HUES6 (cell line): ENCODE measurements at regions not wholly inside any gene's neighbourhood (a gene's known extent, or its start where the extent isn't known, plus 50 kb on each side); places are given as distances from the start of the nearest gene placed in this dataset.

Experiments used
- H3K27ac ChIP-seq: 2 replicates; pipeline ENCODE4 v1.7.0; 2013; ENCODE audit warnings: low read depth, mild to moderate bottlenecking, low read length, inconsistent platforms
- H3K27me3 ChIP-seq: 2 replicates; pipeline ENCODE4 v1.6.1; 2013; ENCODE audit warnings: low read length; ENCODE audit not compliant: control insufficient read depth, insufficient read depth
- H3K36me3 ChIP-seq: 2 replicates; pipeline ENCODE4 v1.6.1; 2013; ENCODE audit warnings: low read length; ENCODE audit not compliant: control insufficient read depth, insufficient read depth
- H3K4me1 ChIP-seq: 2 replicates; pipeline ENCODE4 v1.6.1; 2013; ENCODE audit warnings: low read length; ENCODE audit not compliant: control insufficient read depth, insufficient read depth
- H3K4me3 ChIP-seq: 2 replicates; pipeline ENCODE4 v1.5.1; 2013; ENCODE audit warnings: low read depth, low read length
- H3K9ac ChIP-seq: one replicate; pipeline ENCODE4 v1.6.1; 2013; ENCODE audit warnings: mild to moderate bottlenecking, low read length
- H3K9me3 ChIP-seq: 2 replicates; pipeline ENCODE4 v1.6.1; 2013; ENCODE audit warnings: low read depth, low read length; ENCODE audit not compliant: control insufficient read depth, insufficient read depth

DNA sequence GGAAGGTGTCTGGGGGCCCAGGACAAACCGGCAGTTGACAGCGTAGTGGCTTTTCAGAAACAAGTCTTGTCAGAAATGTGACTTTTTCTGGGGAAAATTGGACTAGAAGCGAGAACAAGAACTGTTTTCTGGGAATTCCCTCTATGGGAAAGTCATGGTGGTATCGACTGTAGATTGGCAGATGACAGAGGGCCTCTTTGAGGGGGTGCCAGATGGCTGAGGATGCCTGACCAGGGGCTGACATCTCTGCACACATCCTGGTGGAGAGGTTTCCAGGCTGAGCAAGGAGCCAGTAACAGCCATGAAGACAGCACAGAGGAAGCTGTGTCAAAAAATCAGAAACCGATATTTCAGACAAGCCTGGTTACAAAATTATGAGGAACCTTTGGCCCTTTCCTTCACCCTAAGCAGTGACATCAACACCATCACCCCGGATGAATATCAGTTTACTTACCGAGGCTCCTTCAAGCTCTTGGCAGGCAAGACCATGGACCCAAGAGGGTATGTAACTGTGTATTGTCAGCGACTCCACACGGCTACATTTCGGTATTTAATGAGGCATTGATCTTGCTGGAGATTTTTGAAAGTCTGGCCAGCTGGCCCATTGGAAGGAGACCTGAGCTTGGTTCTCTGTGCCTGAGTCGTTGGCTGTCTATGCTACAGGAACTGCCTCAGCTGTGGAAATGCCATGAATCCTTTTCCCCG lies 1525.3 kb upstream of the TMEM132C start:
- no peaks in the 10 kb centered on the region for H3K36me3 ChIP-seq
- H3K27me3 ChIP-seq = no peaks in the 10 kb centered on the region; the same call in 1 of the 2 replicates
- no peak overlapping the region for H3K27ac ChIP-seq
- no peak overlapping the region for H3K9ac ChIP-seq
- no peaks in the 10 kb centered on the region for H3K4me1 ChIP-seq
- H3K9me3 ChIP-seq = no peaks in the 10 kb centered on the region
- no peak overlapping the region for H3K4me3 ChIP-seq

DNA sequence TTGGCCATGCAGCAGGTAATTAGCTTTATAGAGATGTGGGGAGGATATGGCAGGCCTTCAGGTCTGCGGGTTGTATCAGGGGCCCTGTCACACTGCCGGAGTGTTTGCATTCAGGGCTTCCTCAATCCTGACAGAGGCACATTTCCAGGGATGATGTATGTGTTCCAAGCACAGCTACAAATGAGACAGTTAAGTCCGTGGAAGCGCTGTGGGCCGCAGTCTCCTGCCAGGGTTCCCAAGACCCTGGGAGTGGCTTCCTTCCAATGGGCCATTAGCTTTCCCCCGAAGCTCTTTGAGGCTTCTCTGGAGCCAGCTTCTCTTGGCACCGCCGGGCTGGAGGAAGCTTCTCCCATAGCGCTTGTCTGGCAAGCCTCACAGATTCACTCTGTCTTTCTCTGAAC lies 1524.7 kb upstream of the TMEM132C start:
- H3K4me3 ChIP-seq = no peak overlapping the region
- no peaks in the 10 kb centered on the region for H3K36me3 ChIP-seq
- no peak overlapping the region for H3K9ac ChIP-seq
- no peak overlapping the region for H3K27ac ChIP-seq
- H3K27me3 ChIP-seq = no peaks in the 10 kb centered on the region; the same call in 1 of the 2 replicates
- H3K4me1 ChIP-seq = no peaks in the 10 kb centered on the region
- H3K9me3 ChIP-seq = no peaks in the 10 kb centered on the region

DNA sequence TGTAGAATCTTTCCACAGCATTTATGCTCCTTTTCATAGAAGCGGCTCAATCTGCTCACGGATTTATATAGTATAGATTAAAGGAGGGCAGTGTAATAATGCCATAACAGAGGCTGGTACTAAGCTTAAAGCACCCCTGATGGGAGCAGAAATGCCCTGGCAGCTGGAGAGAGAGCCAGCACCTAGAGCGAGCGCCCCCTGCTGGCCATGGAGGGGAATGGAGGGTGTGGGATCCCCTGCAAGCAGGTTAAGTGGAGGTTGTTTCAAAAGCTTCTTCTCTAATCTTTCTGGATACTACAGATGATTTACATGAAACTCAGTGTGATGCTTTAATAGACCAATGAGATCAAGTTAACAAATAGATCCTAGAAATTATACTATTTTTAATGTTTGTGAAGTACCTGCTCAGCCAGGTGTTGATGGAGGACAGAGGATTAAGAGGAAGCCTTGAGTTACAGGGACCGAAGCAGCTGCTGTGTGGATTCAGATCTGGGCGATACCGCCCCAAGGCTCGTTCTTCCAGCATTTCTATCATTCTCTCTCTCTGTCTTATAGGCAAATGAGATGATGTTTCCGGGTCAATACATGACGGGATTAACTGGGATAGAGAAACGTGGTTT lies 1519.3 kb upstream of the TMEM132C start:
- H3K27me3 ChIP-seq = no peaks in the 10 kb centered on the region; the same call in 1 of the 2 replicates
- no peak overlapping the region for H3K27ac ChIP-seq
- no peaks in the 10 kb centered on the region for H3K9me3 ChIP-seq
- no peak overlapping the region for H3K9ac ChIP-seq
- no peak overlapping the region for H3K4me3 ChIP-seq
- H3K36me3 ChIP-seq = no peaks in the 10 kb centered on the region
- H3K4me1 ChIP-seq = no peaks in the 10 kb centered on the region

DNA sequence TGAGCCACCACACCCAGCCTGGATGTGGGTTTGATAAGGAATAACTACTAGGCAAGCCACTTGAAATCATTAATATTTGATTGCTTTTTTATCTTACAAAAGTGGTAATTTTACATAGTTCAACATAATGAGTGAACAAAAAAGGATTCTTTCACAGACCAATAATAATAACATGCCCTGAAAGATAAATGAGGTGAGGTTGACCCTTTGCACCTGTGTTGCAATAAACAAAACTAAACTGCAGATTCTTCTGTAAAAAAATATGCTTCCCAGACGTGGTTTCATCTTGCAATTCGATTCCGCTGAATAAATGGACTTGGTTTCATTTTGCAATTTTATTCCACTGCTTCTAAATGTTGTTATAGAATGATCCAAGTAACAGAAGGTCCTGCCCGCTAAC lies 1514.9 kb upstream of the TMEM132C start:
- H3K27me3 ChIP-seq = no peaks in the 10 kb centered on the region; the same call in 1 of the 2 replicates
- no peaks in the 10 kb centered on the region for H3K4me1 ChIP-seq
- no peak overlapping the region for H3K9ac ChIP-seq
- no peak overlapping the region for H3K4me3 ChIP-seq
- no peaks in the 10 kb centered on the region for H3K9me3 ChIP-seq
- no peaks in the 10 kb centered on the region for H3K36me3 ChIP-seq
- no peak overlapping the region for H3K27ac ChIP-seq

DNA sequence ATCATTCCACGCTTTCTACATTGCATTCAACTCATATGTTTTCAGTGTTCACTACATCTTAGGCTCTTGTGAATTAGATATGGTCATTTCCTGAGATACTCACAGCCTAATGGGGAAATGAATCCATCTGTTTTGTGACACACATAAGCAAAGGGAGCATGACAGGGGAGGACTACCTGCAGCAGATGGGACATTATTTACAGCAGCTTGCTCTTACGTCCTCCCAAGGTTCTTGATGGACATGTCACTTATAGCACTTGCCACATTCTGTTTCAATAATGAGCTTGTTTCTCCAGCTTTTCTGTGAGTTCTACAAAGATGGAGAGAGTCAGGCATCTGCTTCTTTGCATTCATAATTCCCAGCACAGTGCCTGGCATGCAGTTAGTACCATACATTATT lies 1509.6 kb upstream of the TMEM132C start:
- H3K4me3 ChIP-seq = no peak overlapping the region
- no peaks in the 10 kb centered on the region for H3K9me3 ChIP-seq
- no peak overlapping the region for H3K27ac ChIP-seq
- H3K27me3 ChIP-seq = no peaks in the 10 kb centered on the region; the same call in 1 of the 2 replicates
- no peaks in the 10 kb centered on the region for H3K36me3 ChIP-seq
- H3K9ac ChIP-seq = no peak overlapping the region
- no peaks in the 10 kb centered on the region for H3K4me1 ChIP-seq

DNA sequence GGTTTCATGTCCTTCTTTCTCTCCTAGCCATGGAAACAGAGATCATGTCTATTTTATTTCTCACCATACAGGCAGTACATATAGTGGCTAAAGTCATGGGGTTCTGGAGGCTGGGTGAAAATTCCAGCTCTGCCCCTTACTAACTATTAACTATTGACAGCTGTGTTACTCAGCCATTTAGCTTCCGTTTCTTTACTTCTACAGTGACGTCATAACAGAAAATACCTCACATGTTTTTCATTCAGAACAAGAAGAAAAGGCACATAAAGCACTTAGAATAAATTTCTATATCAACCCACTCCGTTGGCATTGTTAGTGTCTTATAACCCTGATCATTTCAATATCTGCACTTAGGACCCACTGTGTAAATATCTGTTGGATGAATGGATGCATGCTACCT lies 1506.9 kb upstream of the TMEM132C start:
- Histone ChIP-seq H3K9me3 (peaks cover 19% of the 10 kb centered on the region), H3K27ac (no peak overlapping the region), H3K4me1 (no peaks in the 10 kb centered on the region), H3K36me3 (no peaks in the 10 kb centered on the region), H3K9ac (no peak overlapping the region), H3K4me3 (no peak overlapping the region), H3K27me3 (no peaks in the 10 kb centered on the region; the same call in 1 of the 2 replicates)

DNA sequence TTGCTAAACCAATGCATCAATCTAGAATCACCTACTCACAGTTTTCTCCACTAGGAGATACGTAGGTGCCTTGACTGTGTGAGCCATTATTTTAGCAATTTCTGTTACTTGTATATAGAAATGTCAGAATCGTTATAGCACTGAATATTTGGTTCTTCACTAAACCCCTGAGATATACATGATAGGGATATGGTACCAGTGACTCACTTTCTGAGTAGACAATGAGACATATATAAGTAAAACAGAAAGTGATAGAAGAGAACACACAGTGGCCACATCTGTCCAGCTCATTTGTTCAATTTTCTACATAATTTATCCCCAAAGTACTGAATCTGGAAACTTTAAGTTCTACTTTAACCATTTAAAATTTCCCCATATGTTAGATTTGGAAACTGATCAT lies 1505.5 kb upstream of the TMEM132C start:
- Histone ChIP-seq H3K27me3 (no peaks in the 10 kb centered on the region), H3K4me3 (no peak overlapping the region), H3K27ac (no peak overlapping the region), H3K4me1 (no peaks in the 10 kb centered on the region), H3K9me3 (peaks cover 24% of the 10 kb centered on the region), H3K36me3 (no peaks in the 10 kb centered on the region), H3K9ac (no peak overlapping the region)

DNA sequence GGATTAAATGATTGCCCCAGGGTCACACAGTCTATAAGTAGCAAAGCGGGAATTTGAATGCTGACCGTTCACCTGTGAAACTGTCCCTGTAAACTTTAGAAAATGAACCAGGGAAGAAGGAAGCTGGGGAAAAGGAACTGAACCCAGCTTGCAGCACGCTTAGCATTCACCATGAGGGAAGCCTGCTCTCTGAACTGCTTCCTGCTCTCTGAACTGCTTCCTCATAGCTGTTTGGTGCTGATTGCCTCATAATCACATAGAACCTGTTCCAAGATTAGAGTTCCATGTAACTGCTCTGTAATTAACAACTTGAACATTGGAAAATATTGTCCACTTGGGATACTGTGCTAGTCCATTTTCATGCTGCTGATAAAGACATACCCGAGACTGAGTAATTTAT lies 1504.8 kb upstream of the TMEM132C start:
- H3K27me3 ChIP-seq = no peaks in the 10 kb centered on the region
- no peaks in the 10 kb centered on the region for H3K36me3 ChIP-seq
- no peaks in the 10 kb centered on the region for H3K4me1 ChIP-seq
- no peak overlapping the region for H3K9ac ChIP-seq
- no peak overlapping the region for H3K4me3 ChIP-seq
- peaks cover 30% of the 10 kb centered on the region for H3K9me3 ChIP-seq
- H3K27ac ChIP-seq = no peak overlapping the region

DNA sequence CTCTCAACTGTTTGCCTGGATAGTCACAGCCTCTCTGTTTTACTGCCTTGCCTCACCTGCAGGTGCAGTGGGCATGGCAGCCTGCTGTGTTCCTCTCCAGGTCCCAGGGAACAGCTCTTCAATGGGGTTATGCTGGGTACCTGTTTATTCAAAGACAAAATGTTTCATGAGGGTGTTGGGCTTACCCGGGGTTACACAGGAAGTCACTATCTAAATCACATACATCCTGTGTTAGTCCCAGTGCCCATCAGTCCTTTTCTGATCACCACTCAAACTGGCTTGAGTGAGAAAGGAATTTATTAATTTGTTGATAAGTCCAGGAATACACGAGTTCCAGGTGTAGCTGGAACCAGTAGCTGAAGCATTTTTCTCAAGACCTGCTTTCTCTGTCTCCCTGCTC lies 1503.6 kb upstream of the TMEM132C start:
- Histone ChIP-seq H3K36me3 (no peaks in the 10 kb centered on the region), H3K9ac (no peak overlapping the region), H3K9me3 (peaks cover 34% of the 10 kb centered on the region), H3K4me3 (no peak overlapping the region), H3K27ac (no peak overlapping the region), H3K4me1 (no peaks in the 10 kb centered on the region), H3K27me3 (no peaks in the 10 kb centered on the region)

DNA sequence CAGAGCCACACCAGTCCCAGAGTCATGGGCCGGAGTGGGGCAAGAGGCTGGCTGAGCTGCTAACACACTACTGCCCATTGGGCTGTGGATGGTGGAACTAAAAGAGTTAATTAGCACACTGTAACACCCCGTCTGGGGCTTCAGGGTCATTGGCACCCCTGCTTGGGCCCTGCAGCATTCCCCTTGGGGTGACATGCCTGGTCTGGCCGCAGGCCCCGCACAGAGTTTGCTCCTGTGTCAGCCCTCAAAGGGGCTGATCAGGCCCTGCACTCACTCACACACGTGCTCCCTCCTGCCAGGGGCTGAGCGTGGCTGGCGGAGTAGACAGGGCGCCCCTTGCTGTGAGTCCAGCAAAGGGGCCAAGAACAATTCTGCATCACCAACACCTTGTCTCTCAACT lies 1499.6 kb upstream of the TMEM132C start:
- Histone ChIP-seq H3K4me1 (no peaks in the 10 kb centered on the region), H3K27ac (no peak overlapping the region), H3K27me3 (no peaks in the 10 kb centered on the region), H3K4me3 (no peak overlapping the region), H3K36me3 (no peaks in the 10 kb centered on the region), H3K9ac (no peak overlapping the region), H3K9me3 (peaks cover 34% of the 10 kb centered on the region)

DNA sequence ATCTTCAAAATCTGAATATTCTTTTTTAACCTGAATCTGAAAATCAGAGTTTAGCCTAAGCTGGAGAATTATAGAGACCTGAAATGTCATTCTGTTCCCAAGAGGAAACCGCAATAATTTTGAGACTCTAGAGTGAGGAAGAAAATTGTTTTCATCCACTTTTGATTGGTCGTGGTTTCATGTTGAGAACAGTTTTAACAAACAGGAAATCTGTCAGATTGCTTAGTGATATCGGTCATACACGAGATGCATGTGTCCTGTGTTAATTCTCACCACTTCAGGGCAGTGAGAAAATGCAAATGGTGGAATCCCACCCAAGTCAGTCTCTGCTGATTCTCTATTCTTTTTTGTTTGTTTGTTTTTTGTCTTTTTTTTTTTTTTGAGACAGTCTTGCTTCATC lies 1498.5 kb upstream of the TMEM132C start:
- no peak overlapping the region for H3K27ac ChIP-seq
- peaks cover 24% of the 10 kb centered on the region for H3K9me3 ChIP-seq
- H3K27me3 ChIP-seq = no peaks in the 10 kb centered on the region
- H3K36me3 ChIP-seq = no peaks in the 10 kb centered on the region
- no peak overlapping the region for H3K9ac ChIP-seq
- H3K4me3 ChIP-seq = no peak overlapping the region
- no peaks in the 10 kb centered on the region for H3K4me1 ChIP-seq
